NCI-H510A (cell line): ENCODE measurements at regions not wholly inside any gene's neighbourhood (a gene's known extent, or its start where the extent isn't known, plus 50 kb on each side); places are given as distances from the start of the nearest gene placed in this dataset.

Source experiments
- DNase-seq: peaks from one replicate; lab custom pipeline; 2025; lab: John Stamatoyannopoulos, UW

GRCh38 chrX:113728937-113729336 is 854.9 kb upstream of the HTR2C start:
- DNase-seq: no peak

GRCh38 chrX:113726898-113727297 is 857.0 kb upstream of the HTR2C start:
- no peak for DNase-seq

GRCh38 chrX:113726466-113726865 is 857.4 kb upstream of the HTR2C start:
- no peak for DNase-seq

- no peak for DNase-seq
Observed at GRCh38 chrX:113726009-113726408, 857.9 kb upstream of the HTR2C start.

GRCh38 chrX:113699939-113700338 is 859.3 kb upstream of the AMOT start:
- no peak for DNase-seq

- no peak for DNase-seq
Observed at GRCh38 chrX:113675278-113675677, 834.6 kb upstream of the AMOT start.

- DNase-seq: no peak
Observed at GRCh38 chrX:113651306-113651705, 810.7 kb upstream of the AMOT start.

GRCh38 chrX:113644426-113644825 is 803.8 kb upstream of the AMOT start:
- DNase-seq: no peak

- DNase-seq: no peak
Observed at GRCh38 chrX:113634565-113634964, 793.9 kb upstream of the AMOT start.

GRCh38 chrX:113629326-113629725 is 788.7 kb upstream of the AMOT start:
- no peak for DNase-seq

GRCh38 chrX:113594123-113594841 is 753.7 kb upstream of the AMOT start:
- DNase-seq: no peak

- no peak for DNase-seq
Observed at GRCh38 chrX:113586281-113586898, 745.8 kb upstream of the AMOT start.

GRCh38 chrX:113580486-113580885 is 739.9 kb upstream of the AMOT start:
- DNase-seq: no peak

- no peak for DNase-seq
Observed at GRCh38 chrX:113558576-113558975, 717.9 kb upstream of the AMOT start.

GRCh38 chrX:113551919-113552318 is 711.3 kb upstream of the AMOT start:
- no peak for DNase-seq

- DNase-seq: no peak
Observed at GRCh38 chrX:113548308-113549015, 707.8 kb upstream of the AMOT start.

GRCh38 chrX:113545040-113545439 is 704.4 kb upstream of the AMOT start:
- DNase-seq: no peak

GRCh38 chrX:113539599-113540356 is 699.1 kb upstream of the AMOT start:
- no peak for DNase-seq

GRCh38 chrX:113529426-113530013 is 688.9 kb upstream of the AMOT start:
- no peak for DNase-seq

- DNase-seq: no peak
Observed at GRCh38 chrX:113522814-113523213, 682.2 kb upstream of the AMOT start.

- DNase-seq: no peak
Observed at GRCh38 chrX:113514906-113515305, 674.3 kb upstream of the AMOT start.
